ENCODE measurements at regions not wholly inside any gene's neighbourhood (a gene's known extent, or its start where the extent isn't known, plus 50 kb on each side); places are given as distances from the start of the nearest gene placed in this dataset.

GRCh38 chr13:80830431-80830830, 489.5 kb upstream of the SPRY2 start:
- POLR2A ChIA-PET, result no interaction called here
- TF ChIP-seq FOXA1 (IDR thresholded peaks at IDR 0.05) (no peak), L3MBTL2 (conservative IDR thresholded peaks at IDR 0.05) (no peak), SP1 (IDR thresholded peaks at IDR 0.05) (no peak), ARNT (IDR thresholded peaks at IDR 0.05) (no peak), PKNOX1 (IDR thresholded peaks at IDR 0.05) (no peak), NFRKB (IDR thresholded peaks at IDR 0.05) (no peak), HDGF (IDR thresholded peaks at IDR 0.05; ENCODE audit: borderline replicate concordance) (no peak), FOXM1 (IDR thresholded peaks at IDR 0.05; ENCODE audit: borderline replicate concordance) (no peak), TARDBP (IDR thresholded peaks at IDR 0.05) (no peak), CTBP1 (IDR thresholded peaks at IDR 0.05; ENCODE audit: borderline replicate concordance) (no peak), LEF1 (IDR thresholded peaks at IDR 0.05; ENCODE audit: borderline replicate concordance) (no peak)
- CTCF ChIA-PET, result no interaction called here
- no peak for DNase-seq (ENCODE audit: extremely low spot score)

GRCh38 chr13:80828759-80829158, 487.8 kb upstream of the SPRY2 start:
- CTCF ChIA-PET, result no interaction called here
- no peak for TF ChIP-seq HDGF (IDR thresholded peaks at IDR 0.05; ENCODE audit: borderline replicate concordance)
- no peak for TF ChIP-seq ARNT (IDR thresholded peaks at IDR 0.05)
- TF ChIP-seq PKNOX1 (IDR thresholded peaks at IDR 0.05), result no peak
- TF ChIP-seq BHLHE40 (IDR thresholded peaks at IDR 0.05; ENCODE audit: borderline replicate concordance), result no peak
- TF ChIP-seq SUZ12 (IDR thresholded peaks at IDR 0.05), result no peak
- TF ChIP-seq FOXM1 (IDR thresholded peaks at IDR 0.05; ENCODE audit: borderline replicate concordance), result no peak
- no peak for TF ChIP-seq CTBP1 (IDR thresholded peaks at IDR 0.05; ENCODE audit: borderline replicate concordance)
- no peak for TF ChIP-seq NFRKB (IDR thresholded peaks at IDR 0.05)
- DNase-seq (ENCODE audit: extremely low spot score), result no peak
- POLR2A ChIA-PET, result no interaction called here

GRCh38 chr13:80825276-80825675, 484.4 kb upstream of the SPRY2 start:
- ChIA-PET CTCF (no interaction called here), POLR2A (no interaction called here)
- no peak for DNase-seq (ENCODE audit: extremely low spot score)
- no peak for TF ChIP-seq FOXA1 (IDR thresholded peaks at IDR 0.05)
- no peak for TF ChIP-seq TARDBP (IDR thresholded peaks at IDR 0.05)
- TF ChIP-seq CTBP1 (IDR thresholded peaks at IDR 0.05; ENCODE audit: borderline replicate concordance), result no peak
- no peak for TF ChIP-seq PKNOX1 (IDR thresholded peaks at IDR 0.05)
- TF ChIP-seq BHLHE40 (IDR thresholded peaks at IDR 0.05; ENCODE audit: borderline replicate concordance), result no peak
- TF ChIP-seq FOXM1 (IDR thresholded peaks at IDR 0.05; ENCODE audit: borderline replicate concordance), result no peak
- TF ChIP-seq ARNT (IDR thresholded peaks at IDR 0.05), result no peak

GRCh38 chr13:80824229-80824628, 483.3 kb upstream of the SPRY2 start:
- no peak for TF ChIP-seq FOXM1 (IDR thresholded peaks at IDR 0.05; ENCODE audit: borderline replicate concordance)
- TF ChIP-seq ARNT (IDR thresholded peaks at IDR 0.05), result no peak
- CTCF ChIA-PET, result no interaction called here
- POLR2A ChIA-PET, result no interaction called here
- no peak for DNase-seq (ENCODE audit: extremely low spot score)

- POLR2A ChIA-PET, result no interaction called here
- CTCF ChIA-PET, result no interaction called here
- no peak for TF ChIP-seq SP1 (IDR thresholded peaks at IDR 0.05)
- TF ChIP-seq SUZ12 (IDR thresholded peaks at IDR 0.05), result no peak
- TF ChIP-seq NFRKB (IDR thresholded peaks at IDR 0.05), result no peak
- no peak for TF ChIP-seq ELF4 (IDR thresholded peaks at IDR 0.05)
- TF ChIP-seq HDGF (IDR thresholded peaks at IDR 0.05; ENCODE audit: borderline replicate concordance), result no peak
- TF ChIP-seq BHLHE40 (IDR thresholded peaks at IDR 0.05; ENCODE audit: borderline replicate concordance), result no peak
- no peak for TF ChIP-seq L3MBTL2 (conservative IDR thresholded peaks at IDR 0.05)
- TF ChIP-seq ARNT (IDR thresholded peaks at IDR 0.05), result no peak
- TF ChIP-seq TARDBP (IDR thresholded peaks at IDR 0.05), result no peak
- TF ChIP-seq FOXM1 (IDR thresholded peaks at IDR 0.05; ENCODE audit: borderline replicate concordance), result no peak
- TF ChIP-seq CTBP1 (IDR thresholded peaks at IDR 0.05; ENCODE audit: borderline replicate concordance), result no peak
- no peak for TF ChIP-seq FOXA1 (IDR thresholded peaks at IDR 0.05)
- no peak for TF ChIP-seq LEF1 (IDR thresholded peaks at IDR 0.05; ENCODE audit: borderline replicate concordance)
- TF ChIP-seq FOXK2 (IDR thresholded peaks at IDR 0.05), result no peak
- no peak for TF ChIP-seq ZNF384 (IDR thresholded peaks at IDR 0.05)
- TF ChIP-seq PKNOX1 (IDR thresholded peaks at IDR 0.05), result no peak
- DNase-seq (ENCODE audit: extremely low spot score), result no peak
Observed at GRCh38 chr13:80823472-80823871, 482.5 kb upstream of the SPRY2 start.

- ChIA-PET CTCF (interaction anchor here (1.2 kb wide), 1 partner anchor 23 kb away, joined by 3 read pairs; no protein-coding TSS in a partner anchor), POLR2A (no interaction called here)
- no peak for TF ChIP-seq HDGF (IDR thresholded peaks at IDR 0.05; ENCODE audit: borderline replicate concordance)
- TF ChIP-seq TARDBP (IDR thresholded peaks at IDR 0.05), result no peak
- TF ChIP-seq ZNF384 (IDR thresholded peaks at IDR 0.05), result no peak
- TF ChIP-seq SP1 (IDR thresholded peaks at IDR 0.05), result no peak
- no peak for TF ChIP-seq NFRKB (IDR thresholded peaks at IDR 0.05)
- TF ChIP-seq LEF1 (IDR thresholded peaks at IDR 0.05; ENCODE audit: borderline replicate concordance), result no peak
- no peak for TF ChIP-seq FOXK2 (IDR thresholded peaks at IDR 0.05)
- no peak for TF ChIP-seq PKNOX1 (IDR thresholded peaks at IDR 0.05)
- no peak for TF ChIP-seq SUZ12 (IDR thresholded peaks at IDR 0.05)
- no peak for TF ChIP-seq FOXA1 (IDR thresholded peaks at IDR 0.05)
- no peak for TF ChIP-seq ARNT (IDR thresholded peaks at IDR 0.05)
- no peak for TF ChIP-seq CTBP1 (IDR thresholded peaks at IDR 0.05; ENCODE audit: borderline replicate concordance)
- TF ChIP-seq ELF4 (IDR thresholded peaks at IDR 0.05), result no peak
- no peak for TF ChIP-seq L3MBTL2 (conservative IDR thresholded peaks at IDR 0.05)
- TF ChIP-seq FOXM1 (IDR thresholded peaks at IDR 0.05; ENCODE audit: borderline replicate concordance), result no peak
- no peak for TF ChIP-seq BHLHE40 (IDR thresholded peaks at IDR 0.05; ENCODE audit: borderline replicate concordance)
- DNase-seq (ENCODE audit: extremely low spot score), result no peak
Observed at GRCh38 chr13:80821466-80821865, 480.5 kb upstream of the SPRY2 start.
